SK-N-SH (cell line): ENCODE measurements at regions not wholly inside any gene's neighbourhood (a gene's known extent, or its start where the extent isn't known, plus 50 kb on each side); places are given as distances from the start of the nearest gene placed in this dataset.

Experiments
- CHD2 ChIP-seq: fragments of 150-350 bp; IDR thresholded peaks from 2 replicates; pipeline ENCODE4 v1.6.1; 2018; ENCODE audit warnings: low read length; ENCODE audit not compliant: partially characterized antibody
- EP300 ChIP-seq, 2 experiments: IDR thresholded peaks; 2 replicates each; pipeline versions ENCODE4 v1.4.0 to v1.6.1; 2012; ENCODE audit warnings: borderline replicate concordance in 1 of 2, low read depth in 1 of 2, low read length in 1 of 2
- FOXM1 ChIP-seq: IDR thresholded peaks from 2 replicates; pipeline ENCODE4 v1.4.0; 2012; ENCODE audit warnings: low read depth, mild to moderate bottlenecking
- GATA2 ChIP-seq: sonication (generic); formaldehyde crosslinking; IDR thresholded peaks from 2 replicates; pipeline ENCODE4 v1.5.0; 2020; ENCODE audit warnings: mild to moderate bottlenecking, missing genetic modification reagents
- NFIC ChIP-seq: IDR thresholded peaks from 2 replicates; pipeline ENCODE4 v1.4.0; 2012; ENCODE audit warnings: borderline replicate concordance
- POLR2AphosphoS5 ChIP-seq: IDR thresholded peaks from 2 replicates; pipeline ENCODE4 v1.6.1; 2012; ENCODE audit warnings: low read depth, low read length
- YY1 ChIP-seq: IDR thresholded peaks from 2 replicates; pipeline ENCODE4 v1.4.0; 2012; ENCODE audit warnings: low read depth, mild to moderate bottlenecking
- ZBTB33 ChIP-seq: IDR thresholded peaks from 2 replicates; pipeline ENCODE4 v1.4.0; 2012; ENCODE audit warnings: low read depth, borderline replicate concordance
- TF ChIP-seq, protein P1 (sequence below): IDR thresholded peaks from 2 replicates; pipeline ENCODE4; 2012
- TF ChIP-seq, protein P2 (sequence below): fragments of 200-600 bp; sonication (generic); IDR thresholded peaks from 2 replicates; pipeline ENCODE4 v1.6.1; 2017; ENCODE audit warnings: antibody characterized with exemption, mild to moderate bottlenecking, moderate library complexity
- TF ChIP-seq, protein P3 (sequence below): IDR thresholded peaks from 2 replicates; pipeline ENCODE4 v1.6.1; 2012; ENCODE audit warnings: mild to moderate bottlenecking, low read depth, low read length, moderate library complexity

DNA sequence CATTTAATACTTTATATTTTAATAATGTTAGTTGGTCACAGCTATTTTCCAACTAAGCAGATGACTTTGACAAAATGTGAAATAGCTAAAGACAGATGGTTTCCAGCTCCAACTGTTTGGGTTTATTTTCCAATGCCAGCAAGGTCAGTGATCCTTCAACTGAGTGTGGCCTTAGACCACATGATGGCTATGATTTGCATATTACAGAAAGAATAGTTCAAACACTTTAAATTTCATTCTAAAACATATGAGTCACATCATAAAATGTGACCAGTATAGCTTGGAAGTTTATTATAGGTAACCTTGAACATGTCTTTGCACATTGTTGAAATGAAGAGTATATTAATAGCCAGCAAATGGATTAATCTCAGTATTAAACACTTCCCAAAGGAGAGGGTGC lies 454.0 kb upstream of the C1orf87 start:
- TF ChIP-seq, protein P1, sequence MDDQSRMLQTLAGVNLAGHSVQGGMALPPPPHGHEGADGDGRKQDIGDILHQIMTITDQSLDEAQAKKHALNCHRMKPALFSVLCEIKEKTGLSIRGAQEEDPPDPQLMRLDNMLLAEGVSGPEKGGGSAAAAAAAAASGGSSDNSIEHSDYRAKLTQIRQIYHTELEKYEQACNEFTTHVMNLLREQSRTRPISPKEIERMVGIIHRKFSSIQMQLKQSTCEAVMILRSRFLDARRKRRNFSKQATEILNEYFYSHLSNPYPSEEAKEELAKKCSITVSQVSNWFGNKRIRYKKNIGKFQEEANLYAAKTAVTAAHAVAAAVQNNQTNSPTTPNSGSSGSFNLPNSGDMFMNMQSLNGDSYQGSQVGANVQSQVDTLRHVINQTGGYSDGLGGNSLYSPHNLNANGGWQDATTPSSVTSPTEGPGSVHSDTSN: no peak
- TF ChIP-seq YY1 (no peak), POLR2AphosphoS5 (no peak), FOXM1 (no peak), CHD2 (no peak), NFIC (no peak), ZBTB33 (no peak), GATA2 (CRISPR knock-in tag) (no peak), EP300 (IDR thresholded peaks at IDR 0.05; ENCODE audit: borderline replicate concordance in 1 of 2, low read depth in 1 of 2, low read length in 1 of 2) (no peak)
- TF ChIP-seq, protein P2, sequence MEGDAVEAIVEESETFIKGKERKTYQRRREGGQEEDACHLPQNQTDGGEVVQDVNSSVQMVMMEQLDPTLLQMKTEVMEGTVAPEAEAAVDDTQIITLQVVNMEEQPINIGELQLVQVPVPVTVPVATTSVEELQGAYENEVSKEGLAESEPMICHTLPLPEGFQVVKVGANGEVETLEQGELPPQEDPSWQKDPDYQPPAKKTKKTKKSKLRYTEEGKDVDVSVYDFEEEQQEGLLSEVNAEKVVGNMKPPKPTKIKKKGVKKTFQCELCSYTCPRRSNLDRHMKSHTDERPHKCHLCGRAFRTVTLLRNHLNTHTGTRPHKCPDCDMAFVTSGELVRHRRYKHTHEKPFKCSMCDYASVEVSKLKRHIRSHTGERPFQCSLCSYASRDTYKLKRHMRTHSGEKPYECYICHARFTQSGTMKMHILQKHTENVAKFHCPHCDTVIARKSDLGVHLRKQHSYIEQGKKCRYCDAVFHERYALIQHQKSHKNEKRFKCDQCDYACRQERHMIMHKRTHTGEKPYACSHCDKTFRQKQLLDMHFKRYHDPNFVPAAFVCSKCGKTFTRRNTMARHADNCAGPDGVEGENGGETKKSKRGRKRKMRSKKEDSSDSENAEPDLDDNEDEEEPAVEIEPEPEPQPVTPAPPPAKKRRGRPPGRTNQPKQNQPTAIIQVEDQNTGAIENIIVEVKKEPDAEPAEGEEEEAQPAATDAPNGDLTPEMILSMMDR: no peak
- TF ChIP-seq, protein P3, sequence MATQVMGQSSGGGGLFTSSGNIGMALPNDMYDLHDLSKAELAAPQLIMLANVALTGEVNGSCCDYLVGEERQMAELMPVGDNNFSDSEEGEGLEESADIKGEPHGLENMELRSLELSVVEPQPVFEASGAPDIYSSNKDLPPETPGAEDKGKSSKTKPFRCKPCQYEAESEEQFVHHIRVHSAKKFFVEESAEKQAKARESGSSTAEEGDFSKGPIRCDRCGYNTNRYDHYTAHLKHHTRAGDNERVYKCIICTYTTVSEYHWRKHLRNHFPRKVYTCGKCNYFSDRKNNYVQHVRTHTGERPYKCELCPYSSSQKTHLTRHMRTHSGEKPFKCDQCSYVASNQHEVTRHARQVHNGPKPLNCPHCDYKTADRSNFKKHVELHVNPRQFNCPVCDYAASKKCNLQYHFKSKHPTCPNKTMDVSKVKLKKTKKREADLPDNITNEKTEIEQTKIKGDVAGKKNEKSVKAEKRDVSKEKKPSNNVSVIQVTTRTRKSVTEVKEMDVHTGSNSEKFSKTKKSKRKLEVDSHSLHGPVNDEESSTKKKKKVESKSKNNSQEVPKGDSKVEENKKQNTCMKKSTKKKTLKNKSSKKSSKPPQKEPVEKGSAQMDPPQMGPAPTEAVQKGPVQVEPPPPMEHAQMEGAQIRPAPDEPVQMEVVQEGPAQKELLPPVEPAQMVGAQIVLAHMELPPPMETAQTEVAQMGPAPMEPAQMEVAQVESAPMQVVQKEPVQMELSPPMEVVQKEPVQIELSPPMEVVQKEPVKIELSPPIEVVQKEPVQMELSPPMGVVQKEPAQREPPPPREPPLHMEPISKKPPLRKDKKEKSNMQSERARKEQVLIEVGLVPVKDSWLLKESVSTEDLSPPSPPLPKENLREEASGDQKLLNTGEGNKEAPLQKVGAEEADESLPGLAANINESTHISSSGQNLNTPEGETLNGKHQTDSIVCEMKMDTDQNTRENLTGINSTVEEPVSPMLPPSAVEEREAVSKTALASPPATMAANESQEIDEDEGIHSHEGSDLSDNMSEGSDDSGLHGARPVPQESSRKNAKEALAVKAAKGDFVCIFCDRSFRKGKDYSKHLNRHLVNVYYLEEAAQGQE: no peak
